ENCODE measurements at regions not wholly inside any gene's neighbourhood (a gene's known extent, or its start where the extent isn't known, plus 50 kb on each side); places are given as distances from the start of the nearest gene placed in this dataset.
A peak's percentile ranks its signal among the peaks of the same experiment; 100 is the strongest.

GRCh38 chr7:131112431-131112830, 215.2 kb upstream of the MKLN1 start:
- no peak for DNase-seq

GRCh38 chr7:131115340-131115739, 212.3 kb upstream of the MKLN1 start:
- no peak for DNase-seq

- DNase-seq, result no peak
Observed at GRCh38 chr7:131117439-131117838, 210.2 kb upstream of the MKLN1 start.

- no peak for DNase-seq
Observed at GRCh38 chr7:131119381-131119780, 208.3 kb upstream of the MKLN1 start.

GRCh38 chr7:131122394-131122793, 205.3 kb upstream of the MKLN1 start:
- DNase-seq, result no peak

- DNase-seq, result peak; percentile 84
Observed at GRCh38 chr7:131124001-131124629, 203.6 kb upstream of the MKLN1 start.

GRCh38 chr7:131124867-131125266, 202.8 kb upstream of the MKLN1 start:
- DNase-seq, result peak; percentile 42

GRCh38 chr7:131130324-131130723, 197.4 kb upstream of the MKLN1 start:
- no peak for DNase-seq

GRCh38 chr7:131131012-131131745, 196.5 kb upstream of the MKLN1 start:
- no peak for DNase-seq

- no peak for DNase-seq
Observed at GRCh38 chr7:131131746-131132431, 195.8 kb upstream of the MKLN1 start.

- no peak for DNase-seq
Observed at GRCh38 chr7:131139462-131139861, 188.2 kb upstream of the MKLN1 start.

GRCh38 chr7:131141443-131141967, 186.2 kb upstream of the MKLN1 start:
- no peak for DNase-seq

GRCh38 chr7:131143869-131144268, 183.8 kb upstream of the MKLN1 start:
- no peak for DNase-seq

GRCh38 chr7:131145026-131145425, 182.7 kb upstream of the MKLN1 start:
- no peak for DNase-seq

- DNase-seq, result no peak
Observed at GRCh38 chr7:131145770-131146169, 181.9 kb upstream of the MKLN1 start.

GRCh38 chr7:131147604-131148003, 180.1 kb upstream of the MKLN1 start:
- no peak for DNase-seq

- no peak for DNase-seq
Observed at GRCh38 chr7:131148258-131148657, 179.4 kb upstream of the MKLN1 start.

GRCh38 chr7:131148708-131149428, 178.8 kb upstream of the MKLN1 start:
- no peak for DNase-seq

GRCh38 chr7:131149429-131149773, 178.3 kb upstream of the MKLN1 start:
- DNase-seq, result no peak

- no peak for DNase-seq
Observed at GRCh38 chr7:131149840-131150239, 177.8 kb upstream of the MKLN1 start.

- no peak for DNase-seq
Observed at GRCh38 chr7:131151034-131151433, 176.6 kb upstream of the MKLN1 start.

GRCh38 chr7:131152766-131153165, 174.9 kb upstream of the MKLN1 start:
- DNase-seq, result no peak

- no peak for DNase-seq
Observed at GRCh38 chr7:131154380-131154779, 173.3 kb upstream of the MKLN1 start.

Measured in NCI-H146 (cell line).